ENCODE measurements at regions not wholly inside any gene's neighbourhood (a gene's known extent, or its start where the extent isn't known, plus 50 kb on each side); places are given as distances from the start of the nearest gene placed in this dataset.

- TF ChIP-seq REST (IDR thresholded peaks at IDR 0.05; ENCODE audit: low read depth, low read length) (no peak), POLR2A (IDR thresholded peaks at IDR 0.05; ENCODE audit: low read depth, low read length) (no peak), ATF7 (IDR thresholded peaks at IDR 0.05; ENCODE audit: low read depth) (no peak), SRF (IDR thresholded peaks at IDR 0.05; ENCODE audit: low read depth in 2 of 2, low read length in 2 of 2) (no peak), CEBPZ (IDR thresholded peaks at IDR 0.05; ENCODE audit: low read depth, low read length) (no peak)
Observed at GRCh38 chr14:86756521-86757190, 1226.7 kb downstream of the FLRT2 start.
